ENCODE measurements at regions not wholly inside any gene's neighbourhood (a gene's known extent, or its start where the extent isn't known, plus 50 kb on each side); places are given as distances from the start of the nearest gene placed in this dataset.

GRCh38 chr10:83953589-83953988 lies 185.7 kb upstream of the GHITM start:
- DNase-seq = no peak

GRCh38 chr10:83954193-83954799 lies 185.0 kb upstream of the GHITM start:
- DNase-seq = no peak

- no peak for DNase-seq
Observed at GRCh38 chr10:83955406-83955805, 183.9 kb upstream of the GHITM start.

GRCh38 chr10:83957168-83957947 lies 182.0 kb upstream of the GHITM start:
- DNase-seq = no peak

- no peak for DNase-seq
Observed at GRCh38 chr10:83959328-83959727, 180.0 kb upstream of the GHITM start.

- DNase-seq = no peak
Observed at GRCh38 chr10:83960125-83960524, 179.2 kb upstream of the GHITM start.

- DNase-seq = no peak
Observed at GRCh38 chr10:83961620-83962019, 177.7 kb upstream of the GHITM start.

- no peak for DNase-seq
Observed at GRCh38 chr10:83963446-83963845, 175.9 kb upstream of the GHITM start.

- DNase-seq = no peak
Observed at GRCh38 chr10:83965473-83965872, 173.8 kb upstream of the GHITM start.

- no peak for DNase-seq
Observed at GRCh38 chr10:83968052-83968451, 171.3 kb upstream of the GHITM start.

- DNase-seq = no peak
Observed at GRCh38 chr10:83978681-83979383, 160.5 kb upstream of the GHITM start.

GRCh38 chr10:83982812-83983211 lies 156.5 kb upstream of the GHITM start:
- no peak for DNase-seq

GRCh38 chr10:83983578-83984255 lies 155.6 kb upstream of the GHITM start:
- DNase-seq = no peak

GRCh38 chr10:83984256-83984640 lies 155.1 kb upstream of the GHITM start:
- no peak for DNase-seq

GRCh38 chr10:83986800-83987199 lies 152.5 kb upstream of the GHITM start:
- DNase-seq = no peak

- no peak for DNase-seq
Observed at GRCh38 chr10:83987216-83987615, 152.1 kb upstream of the GHITM start.

GRCh38 chr10:83988435-83988834 lies 150.9 kb upstream of the GHITM start:
- DNase-seq = no peak

GRCh38 chr10:83990126-83990525 lies 149.2 kb upstream of the GHITM start:
- DNase-seq = no peak

GRCh38 chr10:83991986-83992753 lies 147.1 kb upstream of the GHITM start:
- DNase-seq = no peak

GRCh38 chr10:83994325-83994724 lies 145.0 kb upstream of the GHITM start:
- DNase-seq = no peak

- DNase-seq = no peak
Observed at GRCh38 chr10:83995738-83996331, 143.5 kb upstream of the GHITM start.

- DNase-seq = no peak
Observed at GRCh38 chr10:84004221-84004620, 135.1 kb upstream of the GHITM start.
